ENCODE measurements at regions not wholly inside any gene's neighbourhood (a gene's known extent, or its start where the extent isn't known, plus 50 kb on each side); places are given as distances from the start of the nearest gene placed in this dataset.

DNA sequence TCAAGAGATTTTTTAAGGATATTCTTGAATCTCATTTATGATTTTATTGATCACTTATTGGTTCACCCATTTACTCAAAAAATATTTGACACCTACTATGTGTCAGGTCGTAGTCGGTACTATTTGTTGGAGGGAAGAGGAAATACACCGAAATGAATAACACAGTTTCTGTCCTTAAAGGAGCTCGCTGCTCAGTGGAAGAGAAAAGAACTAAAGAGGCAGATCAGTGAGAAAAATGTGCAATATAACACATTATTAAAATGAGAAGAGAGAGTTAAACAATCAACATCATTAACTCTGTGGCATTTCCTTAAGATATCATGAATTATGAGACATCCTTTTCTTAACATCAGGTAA lies 56.1 kb upstream of the ADAMTS9 start:
- no peak overlapping the region for H3K4me3 ChIP-seq (ENCODE audit: low read depth, low read length)
- TF ChIP-seq, protein P1, sequence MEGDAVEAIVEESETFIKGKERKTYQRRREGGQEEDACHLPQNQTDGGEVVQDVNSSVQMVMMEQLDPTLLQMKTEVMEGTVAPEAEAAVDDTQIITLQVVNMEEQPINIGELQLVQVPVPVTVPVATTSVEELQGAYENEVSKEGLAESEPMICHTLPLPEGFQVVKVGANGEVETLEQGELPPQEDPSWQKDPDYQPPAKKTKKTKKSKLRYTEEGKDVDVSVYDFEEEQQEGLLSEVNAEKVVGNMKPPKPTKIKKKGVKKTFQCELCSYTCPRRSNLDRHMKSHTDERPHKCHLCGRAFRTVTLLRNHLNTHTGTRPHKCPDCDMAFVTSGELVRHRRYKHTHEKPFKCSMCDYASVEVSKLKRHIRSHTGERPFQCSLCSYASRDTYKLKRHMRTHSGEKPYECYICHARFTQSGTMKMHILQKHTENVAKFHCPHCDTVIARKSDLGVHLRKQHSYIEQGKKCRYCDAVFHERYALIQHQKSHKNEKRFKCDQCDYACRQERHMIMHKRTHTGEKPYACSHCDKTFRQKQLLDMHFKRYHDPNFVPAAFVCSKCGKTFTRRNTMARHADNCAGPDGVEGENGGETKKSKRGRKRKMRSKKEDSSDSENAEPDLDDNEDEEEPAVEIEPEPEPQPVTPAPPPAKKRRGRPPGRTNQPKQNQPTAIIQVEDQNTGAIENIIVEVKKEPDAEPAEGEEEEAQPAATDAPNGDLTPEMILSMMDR (IDR thresholded peaks at IDR 0.05; ENCODE audit: insufficient read depth, low read depth, low read length, missing control alignments), result no peak
- DNase-seq (ENCODE audit: low read depth), result no peak

DNA sequence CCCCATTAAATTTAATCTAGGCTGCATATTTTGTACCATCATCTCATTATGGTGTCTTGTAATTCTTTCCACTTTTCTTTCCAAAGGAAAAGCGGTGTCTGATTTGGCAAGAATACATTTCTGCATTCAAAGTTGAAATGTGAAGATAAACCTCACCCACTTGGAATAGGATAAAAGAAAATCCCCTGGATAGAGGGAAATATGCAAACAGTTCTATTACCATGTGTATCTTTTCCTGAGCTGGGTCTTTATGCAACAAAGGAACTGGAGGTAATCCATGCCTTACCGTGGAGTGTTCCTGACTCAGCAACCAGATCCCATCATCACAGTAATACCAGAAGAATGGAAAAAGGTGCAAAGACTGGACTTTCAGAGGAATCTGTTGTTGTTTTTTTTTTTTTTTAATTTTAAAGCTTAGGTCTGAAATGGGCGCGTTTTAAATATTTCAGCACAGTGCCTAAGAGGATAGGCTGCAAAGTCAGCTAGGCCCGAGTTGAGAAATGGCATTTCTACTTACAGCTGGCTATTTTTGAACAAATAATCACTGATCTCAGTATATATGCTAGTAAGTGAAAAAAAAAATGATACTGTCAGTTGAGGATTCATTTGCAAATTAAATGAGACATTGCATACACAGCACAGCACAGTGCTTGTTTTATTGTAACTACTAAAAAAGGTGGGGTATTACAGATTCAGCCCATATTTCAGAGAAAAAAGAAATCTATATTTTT lies 55.5 kb upstream of the ADAMTS9 start:
- DNase-seq (ENCODE audit: low read depth), result no peak
- no peak overlapping the region for H3K4me3 ChIP-seq (ENCODE audit: low read depth, low read length)
- TF ChIP-seq, protein P1 (IDR thresholded peaks at IDR 0.05; ENCODE audit: insufficient read depth, low read depth, low read length, missing control alignments), result no peak

DNA sequence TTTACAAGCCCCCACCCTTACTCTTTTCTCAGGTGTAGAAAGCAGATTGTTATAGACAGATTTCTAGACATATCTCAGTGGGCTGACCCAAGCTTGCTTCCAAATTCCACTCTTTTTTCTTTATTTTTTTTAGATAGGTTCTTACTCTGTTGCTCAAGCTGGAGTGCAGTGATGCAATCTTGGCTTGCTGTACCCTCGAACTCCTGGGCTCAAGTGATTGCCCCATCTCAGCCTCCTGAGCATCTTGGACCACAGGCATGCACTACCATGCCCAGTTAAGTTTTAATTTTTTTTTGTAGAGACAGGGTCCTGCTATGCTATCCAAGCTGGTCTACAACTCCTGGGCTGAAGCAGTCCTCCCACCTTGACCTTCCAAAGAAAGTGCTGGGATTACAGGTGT lies 53.5 kb upstream of the ADAMTS9 start:
- TF ChIP-seq, protein P1 (IDR thresholded peaks at IDR 0.05; ENCODE audit: insufficient read depth, low read depth, low read length, missing control alignments), result no peak
- no peak overlapping the region for H3K4me3 ChIP-seq (ENCODE audit: low read depth, low read length)
- DNase-seq (ENCODE audit: low read depth), result no peak

DNA sequence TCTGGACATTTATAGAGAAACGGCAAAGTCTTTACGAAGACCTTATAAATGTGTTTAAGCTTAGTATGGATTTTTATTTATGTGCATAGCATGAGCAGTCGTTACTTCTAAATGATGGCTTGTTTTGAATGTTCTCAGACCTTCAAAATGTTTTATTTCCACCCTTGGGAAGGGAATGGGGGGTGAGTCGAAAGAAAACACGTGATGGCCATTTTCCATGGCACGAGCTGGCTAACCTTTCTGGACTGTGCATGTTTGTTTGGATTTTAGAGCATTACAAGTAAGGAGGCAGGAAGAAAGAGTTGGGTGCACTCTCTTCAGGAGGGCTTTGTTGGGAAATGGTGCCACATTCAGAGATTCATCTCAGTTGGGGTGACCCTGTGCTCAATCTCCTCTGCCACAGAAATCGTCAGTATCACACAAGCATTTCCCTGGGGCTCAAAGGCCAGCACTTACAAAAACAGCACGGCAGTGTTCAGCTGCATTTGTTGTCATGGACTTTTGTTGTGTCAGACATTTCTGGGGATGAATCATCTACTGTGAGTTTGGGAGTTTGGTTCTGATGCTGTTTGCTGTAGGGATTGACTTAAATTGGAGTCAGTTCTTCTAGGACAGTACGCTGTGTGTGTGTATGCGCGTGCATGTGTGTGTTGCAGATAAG lies 52.3 kb upstream of the ADAMTS9 start:
- no peak for DNase-seq (ENCODE audit: low read depth)
- TF ChIP-seq, protein P1 (IDR thresholded peaks at IDR 0.05; ENCODE audit: insufficient read depth, low read depth, low read length, missing control alignments), result no peak
- H3K4me3 ChIP-seq (ENCODE audit: low read depth, low read length), result no peak overlapping the region

All from GM12865 (cell line).